ENCODE measurements at regions not wholly inside any gene's neighbourhood (a gene's known extent, or its start where the extent isn't known, plus 50 kb on each side); places are given as distances from the start of the nearest gene placed in this dataset.
A peak's percentile ranks its signal among the peaks of the same experiment; 100 is the strongest.

- Histone ChIP-seq H3K27me3 (no peaks in the 10 kb centered on the region), H3K4me1 (peaks cover 57% of the 10 kb centered on the region)
These were observed 327.5 kb downstream of the UACA start for GRCh38 chr15:70435872-70436271.

GRCh38 chr15:70435369-70435768 is 328.0 kb downstream of the UACA start:
- H3K4me2 ChIP-seq, result peak overlapping the region; percentile 58
- peaks cover 14% of the 10 kb centered on the region for H4K20me1 ChIP-seq (ENCODE audit: low read depth)
- Mint-ChIP-seq H3K27ac (no peak overlapping the region), H3K4me3 (no peak overlapping the region), H3K9me3 (no peaks in the 10 kb centered on the region), H3K27me3 (ENCODE audit: insufficient read depth, low read depth) (peaks cover 5% of the 10 kb centered on the region), H3K36me3 (no peaks in the 10 kb centered on the region), H3K4me1 (peaks cover 54% of the 10 kb centered on the region)
- no peak overlapping the region for H3K9ac ChIP-seq
- no peak overlapping the region for H3K27ac ChIP-seq
- H3K27me3 ChIP-seq, result no peaks in the 10 kb centered on the region
- no peaks in the 10 kb centered on the region for H3K79me2 ChIP-seq (ENCODE audit: low read depth)
- no peaks in the 10 kb centered on the region for H3K9me3 ChIP-seq (ENCODE audit: low read depth)
- no peak for TF ChIP-seq EZH2phosphoT487 (IDR thresholded peaks at IDR 0.05)
- no peak for TF ChIP-seq CTCF (IDR thresholded peaks at IDR 0.05)
- TF ChIP-seq EZH2 (IDR thresholded peaks at IDR 0.05), result no peak
- no peaks in the 10 kb centered on the region for H3K36me3 ChIP-seq
- peaks cover 57% of the 10 kb centered on the region for H3K4me1 ChIP-seq
- H3F3A ChIP-seq (ENCODE audit: low read depth), result peaks cover 44% of the 10 kb centered on the region
- H2AFZ ChIP-seq (replicated peaks), result no peak overlapping the region
- H3K4me3 ChIP-seq, result no peak overlapping the region
- no peak for DNase-seq (ENCODE audit: low spot score)

More at GRCh38 chr15:70435872-70436271, 327.5 kb downstream of the UACA start:
- no peak overlapping the region for H3K27ac Mint-ChIP-seq
- Histone ChIP-seq H3K36me3 (no peaks in the 10 kb centered on the region), H2AFZ (replicated peaks) (no peak overlapping the region), H3K9ac (no peak overlapping the region), H3K4me3 (no peak overlapping the region), H4K20me1 (ENCODE audit: low read depth) (peaks cover 14% of the 10 kb centered on the region), H3K27ac (no peak overlapping the region), H3K79me2 (ENCODE audit: low read depth) (no peaks in the 10 kb centered on the region), H3K4me2 (no peak overlapping the region), H3K9me3 (ENCODE audit: low read depth) (no peaks in the 10 kb centered on the region), H3F3A (ENCODE audit: low read depth) (peaks cover 44% of the 10 kb centered on the region)
- H3K9me3 Mint-ChIP-seq, result no peaks in the 10 kb centered on the region
- no peak for DNase-seq (ENCODE audit: low spot score)
- H3K27me3 Mint-ChIP-seq (ENCODE audit: insufficient read depth, low read depth), result peaks cover 2% of the 10 kb centered on the region
- peaks cover 54% of the 10 kb centered on the region for H3K4me1 Mint-ChIP-seq
- TF ChIP-seq EZH2 (IDR thresholded peaks at IDR 0.05), result no peak
- TF ChIP-seq EZH2phosphoT487 (IDR thresholded peaks at IDR 0.05), result no peak
- no peak for TF ChIP-seq CTCF (IDR thresholded peaks at IDR 0.05)
- no peaks in the 10 kb centered on the region for H3K36me3 Mint-ChIP-seq
- H3K4me3 Mint-ChIP-seq, result no peak overlapping the region

GRCh38 chr15:70433586-70434324 is 329.6 kb downstream of the UACA start:
- Histone ChIP-seq H3K27me3 (no peaks in the 10 kb centered on the region), H3K79me2 (ENCODE audit: low read depth) (no peaks in the 10 kb centered on the region), H3K36me3 (no peaks in the 10 kb centered on the region), H3K27ac (no peak overlapping the region), H3K4me3 (no peak overlapping the region), H3K9ac (no peak overlapping the region), H3F3A (ENCODE audit: low read depth) (peaks cover 43% of the 10 kb centered on the region), H4K20me1 (ENCODE audit: low read depth) (peaks cover 14% of the 10 kb centered on the region), H2AFZ (replicated peaks) (no peak overlapping the region), H3K4me2 (peak overlapping the region; percentile 58), H3K9me3 (ENCODE audit: low read depth) (no peaks in the 10 kb centered on the region), H3K4me1 (peaks cover 56% of the 10 kb centered on the region)
- peaks cover 5% of the 10 kb centered on the region for H3K27me3 Mint-ChIP-seq (ENCODE audit: insufficient read depth, low read depth)
- peak overlapping the region; percentile 36 for H3K4me3 Mint-ChIP-seq
- H3K36me3 Mint-ChIP-seq, result no peaks in the 10 kb centered on the region
- peaks cover 51% of the 10 kb centered on the region for H3K4me1 Mint-ChIP-seq
- no peak overlapping the region for H3K27ac Mint-ChIP-seq
- peak; percentile 6 for TF ChIP-seq CTCF (IDR thresholded peaks at IDR 0.05)
- no peak for TF ChIP-seq EZH2 (IDR thresholded peaks at IDR 0.05)
- H3K9me3 Mint-ChIP-seq, result peaks cover 11% of the 10 kb centered on the region
- no peak for DNase-seq (ENCODE audit: low spot score)
